WERI-Rb-1 (cell line): ENCODE measurements at regions not wholly inside any gene's neighbourhood (a gene's known extent, or its start where the extent isn't known, plus 50 kb on each side); places are given as distances from the start of the nearest gene placed in this dataset.
"Not testable (repeated sequence)": the region's sequence is repeated elsewhere in the genome, so short reads cannot be mapped to it uniquely, and the experiment has no call there.

ENCODE experiments used
- DNase-seq: peaks from one replicate; pipeline ENCODE4 v3.0.0-alpha.2; 2020
- H3K27ac ChIP-seq: fragments of 250-450 bp; sonication (Bioruptor Pico); 2 replicates; pipeline ENCODE4 v1.5.1; 2020; ENCODE audit warnings: mild to moderate bottlenecking, moderate library complexity
- H3K27me3 ChIP-seq: fragments of 250-450 bp; sonication (Bioruptor Pico); 2 replicates; pipeline ENCODE4 v1.5.1; 2021; ENCODE audit warnings: mild to moderate bottlenecking, low read depth, moderate library complexity; ENCODE audit not compliant: insufficient read depth, severe bottlenecking
- H3K36me3 ChIP-seq: fragments of 250-450 bp; sonication (Bioruptor Pico); 2 replicates; pipeline ENCODE4 v1.5.1; 2020; ENCODE audit warnings: mild to moderate bottlenecking, moderate library complexity
- H3K4me3 ChIP-seq: 2 replicates; pipeline ENCODE4 v1.5.1; 2011; ENCODE audit warnings: low read depth, mild to moderate bottlenecking, control low read depth, low read length
- H3K9me3 ChIP-seq: fragments of 250-450 bp; sonication (Bioruptor Pico); 2 replicates; pipeline ENCODE4 v1.5.1; 2021; ENCODE audit warnings: mild to moderate bottlenecking, moderate library complexity; ENCODE audit not compliant: severe bottlenecking
- TF ChIP-seq, protein P1 (sequence below): IDR thresholded peaks from 2 replicates; pipeline ENCODE4 v1.5.1; 2011; ENCODE audit warnings: low read depth, mild to moderate bottlenecking, control low read depth, inconsistent platforms, low read length

DNA sequence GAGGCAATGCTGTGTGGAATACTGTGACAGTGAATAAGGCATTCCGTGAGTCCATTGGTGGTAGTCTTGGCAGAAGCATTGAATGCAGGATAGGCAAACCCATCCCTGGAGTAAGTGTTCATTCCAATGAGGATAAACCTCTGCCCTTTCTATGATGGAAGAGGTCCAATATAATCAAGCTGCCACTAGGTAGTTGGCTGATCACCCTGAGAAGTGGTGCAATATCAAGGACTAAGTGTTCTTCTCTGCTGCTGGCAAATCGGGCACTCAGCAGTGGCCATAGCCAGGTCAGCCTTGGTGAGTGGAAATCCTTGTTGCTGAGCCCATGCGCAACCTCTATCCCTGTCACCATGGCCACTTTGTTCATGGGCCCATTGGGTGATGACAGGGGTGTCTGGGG lies 70.1 kb downstream of the FBXO4 start:
- TF ChIP-seq, protein P1, sequence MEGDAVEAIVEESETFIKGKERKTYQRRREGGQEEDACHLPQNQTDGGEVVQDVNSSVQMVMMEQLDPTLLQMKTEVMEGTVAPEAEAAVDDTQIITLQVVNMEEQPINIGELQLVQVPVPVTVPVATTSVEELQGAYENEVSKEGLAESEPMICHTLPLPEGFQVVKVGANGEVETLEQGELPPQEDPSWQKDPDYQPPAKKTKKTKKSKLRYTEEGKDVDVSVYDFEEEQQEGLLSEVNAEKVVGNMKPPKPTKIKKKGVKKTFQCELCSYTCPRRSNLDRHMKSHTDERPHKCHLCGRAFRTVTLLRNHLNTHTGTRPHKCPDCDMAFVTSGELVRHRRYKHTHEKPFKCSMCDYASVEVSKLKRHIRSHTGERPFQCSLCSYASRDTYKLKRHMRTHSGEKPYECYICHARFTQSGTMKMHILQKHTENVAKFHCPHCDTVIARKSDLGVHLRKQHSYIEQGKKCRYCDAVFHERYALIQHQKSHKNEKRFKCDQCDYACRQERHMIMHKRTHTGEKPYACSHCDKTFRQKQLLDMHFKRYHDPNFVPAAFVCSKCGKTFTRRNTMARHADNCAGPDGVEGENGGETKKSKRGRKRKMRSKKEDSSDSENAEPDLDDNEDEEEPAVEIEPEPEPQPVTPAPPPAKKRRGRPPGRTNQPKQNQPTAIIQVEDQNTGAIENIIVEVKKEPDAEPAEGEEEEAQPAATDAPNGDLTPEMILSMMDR: no peak
- Histone ChIP-seq H3K27me3 (peaks cover 27% of the 10 kb centered on the region), H3K27ac (no peak overlapping the region), H3K36me3 (no peaks in the 10 kb centered on the region), H3K4me3 (no peak overlapping the region), H3K9me3 (peaks cover 11% of the 10 kb centered on the region)
- no peak for DNase-seq

DNA sequence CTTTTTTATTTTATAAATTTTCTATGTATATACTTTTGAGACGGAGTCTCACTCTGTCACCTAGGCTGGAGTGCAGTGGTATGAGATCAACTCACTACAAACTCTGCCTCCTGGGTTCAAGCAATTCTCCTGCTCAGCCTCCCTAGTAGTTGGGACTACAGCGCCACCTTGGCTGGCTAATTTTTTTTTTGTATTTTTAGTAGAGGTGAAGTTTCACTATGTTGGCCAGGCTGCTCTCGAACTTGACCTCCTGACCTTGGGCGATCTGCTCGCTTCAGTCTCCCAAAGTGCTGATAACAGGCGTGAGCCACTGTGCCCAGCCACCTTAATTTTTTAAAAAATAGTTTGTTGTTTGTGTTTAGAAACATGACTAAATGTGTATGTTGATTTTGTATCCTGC lies 76.6 kb downstream of the FBXO4 start:
- no peaks in the 10 kb centered on the region for H3K36me3 ChIP-seq
- peaks cover 2% of the 10 kb centered on the region for H3K27me3 ChIP-seq
- TF ChIP-seq, protein P1: no peak
- no peak for DNase-seq
- H3K27ac ChIP-seq: no peak overlapping the region
- peaks cover 11% of the 10 kb centered on the region for H3K9me3 ChIP-seq
- no peak overlapping the region for H3K4me3 ChIP-seq

DNA sequence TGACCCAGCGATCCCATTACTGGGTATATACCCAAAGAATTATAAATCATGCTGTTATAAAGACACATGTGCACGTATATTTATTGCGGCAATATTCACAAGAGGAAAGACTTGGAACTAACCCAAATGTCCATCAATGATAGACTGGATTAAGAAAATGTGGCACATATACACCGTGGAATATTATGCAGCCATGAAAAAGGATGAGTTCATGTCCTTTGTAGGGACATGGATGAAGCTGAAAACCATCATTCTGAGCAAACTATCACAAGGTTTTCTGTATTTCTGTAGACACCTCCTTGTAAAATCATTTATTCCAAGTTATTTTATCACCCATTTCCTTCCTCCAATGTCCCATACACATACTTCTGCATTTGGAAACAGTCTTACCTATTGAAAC lies 78.8 kb downstream of the FBXO4 start:
- not testable (repeated sequence) for H3K9me3 ChIP-seq, H3K27ac ChIP-seq, H3K4me3 ChIP-seq, DNase-seq, H3K36me3 ChIP-seq, H3K27me3 ChIP-seq

DNA sequence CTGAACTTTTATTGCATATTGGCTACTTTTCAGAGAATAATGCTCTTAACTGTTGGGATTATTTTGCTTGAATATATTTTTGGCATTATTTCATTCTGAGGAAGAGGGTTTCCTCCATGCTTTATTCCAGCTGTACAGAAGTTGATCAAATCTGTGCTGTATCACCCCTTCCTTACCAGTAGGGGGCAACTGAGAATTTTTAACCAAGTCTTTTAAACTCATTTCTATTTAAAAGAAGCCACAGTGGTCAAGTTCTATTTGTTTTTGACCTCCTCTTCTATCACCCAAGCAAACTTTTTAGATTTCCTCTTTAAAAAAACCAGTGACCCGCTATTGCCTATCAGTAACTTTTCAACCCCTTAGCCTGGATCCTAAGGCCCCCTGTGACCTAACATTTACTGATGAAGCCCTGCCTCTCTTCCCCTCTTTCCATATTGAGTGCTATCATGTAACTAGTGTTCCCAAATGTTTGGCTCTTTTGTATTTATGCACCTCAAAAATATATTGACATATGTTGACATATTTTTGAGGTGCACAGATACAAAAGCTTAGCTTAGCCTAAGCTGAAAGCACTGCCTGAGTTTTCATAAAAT lies 80.6 kb downstream of the FBXO4 start:
- Histone ChIP-seq H3K27me3 (peaks cover 13% of the 10 kb centered on the region), H3K27ac (no peak overlapping the region), H3K36me3 (no peaks in the 10 kb centered on the region), H3K4me3 (no peak overlapping the region), H3K9me3 (no peaks in the 10 kb centered on the region)
- TF ChIP-seq, protein P1: peak; percentile 49
- DNase-seq: no peak

DNA sequence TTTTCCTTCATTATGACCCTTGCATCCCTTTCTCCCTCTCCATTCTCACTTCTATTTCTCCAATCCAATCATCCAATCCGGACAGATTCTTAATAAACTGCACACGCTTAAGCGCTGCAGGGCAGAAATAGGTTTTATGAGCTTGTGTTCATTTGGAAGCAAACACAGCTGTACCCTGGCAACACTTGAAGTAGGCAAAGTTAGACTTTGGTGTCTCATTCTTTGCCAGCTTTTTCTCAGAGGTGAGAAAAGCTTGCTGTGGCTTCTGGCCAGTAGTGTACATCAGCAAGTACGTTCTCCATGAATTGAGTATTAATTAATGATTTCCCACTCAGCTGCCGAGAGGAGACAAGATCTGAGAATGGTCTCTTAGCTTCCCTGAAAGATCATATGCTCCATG lies 88.5 kb downstream of the FBXO4 start:
- TF ChIP-seq, protein P1: no peak
- Histone ChIP-seq H3K36me3 (no peaks in the 10 kb centered on the region), H3K9me3 (no peaks in the 10 kb centered on the region), H3K27me3 (peaks cover 30% of the 10 kb centered on the region), H3K4me3 (no peak overlapping the region), H3K27ac (no peak overlapping the region)
- DNase-seq: no peak

DNA sequence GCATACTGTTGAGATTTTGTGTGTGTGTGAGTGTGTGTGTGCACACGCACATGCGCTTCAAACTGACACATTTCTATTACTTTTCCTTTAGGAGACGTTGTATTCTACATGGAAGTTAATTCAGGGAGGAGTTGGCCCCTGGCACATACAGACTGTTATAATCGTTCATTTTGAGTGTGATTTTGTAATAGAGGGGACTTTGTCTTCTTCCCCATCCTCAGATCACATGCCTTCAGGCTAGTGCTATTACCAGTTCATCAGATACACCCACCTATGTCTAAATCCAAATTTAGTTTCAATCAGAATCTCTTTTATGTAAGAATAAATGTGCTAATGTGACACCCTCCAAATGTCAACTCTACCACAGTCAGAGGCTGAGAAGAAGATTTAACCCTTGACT lies 90.2 kb downstream of the FBXO4 start:
- H3K4me3 ChIP-seq: no peak overlapping the region
- no peak for DNase-seq
- H3K27ac ChIP-seq: no peak overlapping the region
- peaks cover 24% of the 10 kb centered on the region for H3K27me3 ChIP-seq
- H3K9me3 ChIP-seq: no peaks in the 10 kb centered on the region
- TF ChIP-seq, protein P1: no peak
- no peaks in the 10 kb centered on the region for H3K36me3 ChIP-seq
